K562 (cell line): ENCODE measurements at regions not wholly inside any gene's neighbourhood (a gene's known extent, or its start where the extent isn't known, plus 50 kb on each side); places are given as distances from the start of the nearest gene placed in this dataset.

Experiments used
- ATAC-seq: fragments of 200-7000 bp; cut with Tn5 transposase; 3 replicates; pipeline ENCODE4 v1.9.1; 2020; ENCODE audit warnings: moderate library complexity
- BruUV-seq: library from RNA; stranded (reverse); fragments of 400-500 nt; replicated peaks from 2 replicates; lab custom pipeline; 2021; lab: Mats Ljungman, UMichigan
- CTCF ChIA-PET: fragments of 300-600 bp; formaldehyde crosslinking; extraction: SDS; loops from one replicate; lab custom pipeline; 2021; ENCODE audit warnings: low intra/inter-chr PET ratio; lab: Yijun Ruan, JAX
- POLR2A ChIA-PET: fragments of 300-600, 350-650 bp; sonication (Branson Sonifier 250); formaldehyde crosslinking; extraction: SDS; loops from one replicate; lab custom pipeline; 2021; ENCODE audit warnings: antibody characterized with exemption, inconsistent platforms; lab: Yijun Ruan, JAX
- DNase-seq, 4 experiments: peaks; one replicate each; pipeline versions ENCODE4 v3.0.0 to v3.0.0-alpha.2; 2011 to 2018; ENCODE audit warnings: low spot score in 3 of 4, mixed read lengths in 3 of 4; ENCODE audit errors: extremely low read depth in 1 of 4
- FAIRE-seq: peaks from 2 replicates; lab custom pipeline; 2011; peaks lifted over from hg19 to GRCh38; lab: Jason Lieb, UNC
- H2AFZ ChIP-seq: 2 replicates; pipeline ENCODE4 v1.6.0; 2011; ENCODE audit warnings: low read depth, low read length, control low read depth, inconsistent platforms
- H3K27ac ChIP-seq: fragments of 200-600 bp; 3 replicates; pipeline ENCODE4 v1.8.0; 2011; ENCODE audit warnings: low read depth, mild to moderate bottlenecking, control low read depth, inconsistent platforms, low read length, moderate library complexity, mixed read lengths; ENCODE audit errors: extremely low read depth
- H3K27me3 ChIP-seq, 2 experiments: fragments of 300-600 bp in 1 of 2; 2 replicates in 1 of 2; 3 replicates in 1 of 2; pipeline versions ENCODE4 v1.6.0 to v1.8.0; 2011; ENCODE audit warnings: inconsistent platforms in 2 of 2, low read length in 2 of 2, mild to moderate bottlenecking in 1 of 2, mixed read lengths in 1 of 2, moderate library complexity in 1 of 2; ENCODE audit not compliant: control insufficient read depth in 2 of 2, insufficient read depth in 2 of 2
- H3K36me3 ChIP-seq: fragments of 300-600 bp; 3 replicates; pipeline ENCODE4 v1.8.0; 2011; ENCODE audit warnings: mild to moderate bottlenecking, low read length, inconsistent platforms; ENCODE audit not compliant: control insufficient read depth, insufficient read depth
- H3K4me1 ChIP-seq, 2 experiments: fragments of 200-600 bp in 1 of 2; replicated peaks in 1 of 2; 2 replicates in 1 of 2; 3 replicates in 1 of 2; pipeline versions ENCODE4 v1.5.1 to v1.8.0; 2011; ENCODE audit warnings: inconsistent platforms in 2 of 2, low read length in 2 of 2, mild to moderate bottlenecking in 1 of 2, mixed read lengths in 1 of 2, moderate library complexity in 1 of 2; ENCODE audit not compliant: control insufficient read depth in 2 of 2, insufficient read depth in 2 of 2
- H3K4me2 ChIP-seq: 2 replicates; pipeline ENCODE4 v1.6.1; 2011; ENCODE audit warnings: low read length, control low read depth, inconsistent platforms, mixed read lengths; ENCODE audit not compliant: insufficient read depth
- H3K4me3 ChIP-seq: fragments of 200-600 bp; sonication (generic), shearing (Covaris generic); 2 replicates; pipeline ENCODE4 v1.5.1; 2016; ENCODE audit warnings: control low read depth, inconsistent platforms
- H3K79me2 ChIP-seq: fragments of 200-600 bp; 3 replicates; pipeline ENCODE4 v1.8.0; 2011; ENCODE audit warnings: low read length, inconsistent platforms; ENCODE audit not compliant: control insufficient read depth, insufficient read depth
- H3K9ac ChIP-seq, 2 experiments: 2 replicates each; pipeline versions ENCODE4 v1.6.0 to v1.6.1; 2011; ENCODE audit warnings: low read depth in 2 of 2, low read length in 2 of 2, control low read depth in 1 of 2, inconsistent platforms in 1 of 2, mild to moderate bottlenecking in 1 of 2, mixed read lengths in 1 of 2; ENCODE audit not compliant: insufficient read depth in 1 of 2
- H3K9me1 ChIP-seq: one replicate; pipeline ENCODE4 v1.6.0; 2011; ENCODE audit warnings: inconsistent platforms, mild to moderate bottlenecking, low read length, moderate library complexity; ENCODE audit not compliant: control insufficient read depth, insufficient read depth
- H3K9me3 ChIP-seq: replicated peaks from 2 replicates; pipeline ENCODE4 v1.5.1; 2011; ENCODE audit warnings: low read depth, low read length, inconsistent platforms; ENCODE audit not compliant: control insufficient read depth, insufficient read depth
- H4K20me1 ChIP-seq: replicated peaks from 2 replicates; pipeline ENCODE4 v1.6.1; 2011; ENCODE audit warnings: low read length, inconsistent platforms, mixed read lengths; ENCODE audit not compliant: control insufficient read depth, insufficient read depth
- POLR2AphosphoS2 ChIP-seq: IDR thresholded peaks from 2 replicates; pipeline ENCODE4 v1.6.1; 2012; ENCODE audit warnings: low read length, improper control_type of control experiment
- SRSF7 ChIP-seq: fragments of 200-400 bp; formaldehyde crosslinking; optimal IDR thresholded peaks from 2 replicates; pipeline ENCODE3; 2017; ENCODE audit warnings: mild to moderate bottlenecking, low read depth, low read length
- in situ Hi-C: fragments of 300-500 bp; cut with MboI; formaldehyde crosslinking; loops from 4 replicates; pipeline ENCODE4 v1.15.0; 2018; ENCODE audit warnings: inconsistent platforms, mixed read lengths
- intact Hi-C: fragments of 100-400 bp; cut with micrococcal nuclease; formaldehyde crosslinking; loops from 2 replicates; pipeline ENCODE4 v1.14.2; 2022
- TF ChIP-seq, protein P1 (sequence below): conservative IDR thresholded peaks from 2 replicates; pipeline ENCODE4 v1.6.1; 2011; ENCODE audit warnings: low read depth, mild to moderate bottlenecking, low read length; ENCODE audit not compliant: control insufficient read depth
- TF ChIP-seq, protein P2 (sequence below): fragments of 450-650 bp; IDR thresholded peaks from 2 replicates; pipeline ENCODE4 v1.6.1; 2016; ENCODE audit warnings: mild to moderate bottlenecking, moderate library complexity

DNA sequence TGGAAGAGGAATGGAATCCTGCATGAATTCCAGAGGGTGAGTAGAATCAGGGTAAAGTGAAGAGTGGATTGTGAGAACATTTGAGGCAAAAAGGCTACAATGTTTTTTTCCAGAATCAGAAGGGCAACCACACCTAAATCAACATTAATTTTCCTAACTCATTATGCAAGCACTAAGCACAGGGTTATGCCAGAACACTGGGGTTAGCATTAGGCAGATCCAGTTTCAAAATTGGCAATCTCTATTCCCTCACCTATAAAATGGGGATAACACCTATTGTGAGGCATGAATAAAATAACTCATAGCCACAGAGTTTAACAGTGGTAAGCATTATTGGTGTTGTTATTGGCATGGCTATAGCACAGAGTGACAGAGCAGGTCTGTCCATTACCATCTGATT, 378.6 kb upstream of the FAT3 start:
- Histone ChIP-seq H3K79me2 (no peaks in the 10 kb centered on the region), H3K27ac (no peak overlapping the region), H3K4me2 (no peak overlapping the region), H3K36me3 (no peaks in the 10 kb centered on the region), H3K4me1 (no peaks in the 10 kb centered on the region), H3K9me1 (no peaks in the 10 kb centered on the region), H3K27me3 (no peaks in the 10 kb centered on the region), H4K20me1 (no peaks in the 10 kb centered on the region), H3K9me3 (no peaks in the 10 kb centered on the region), H3K9ac (no peak overlapping the region), H3K4me3 (no peak overlapping the region), H2AFZ (no peak overlapping the region)
- intact Hi-C loops (no loop called here), in situ Hi-C loops (no loop called here)
- ChIA-PET CTCF (no interaction called here), POLR2A (no interaction called here)
- no TSS peak for BruUV-seq
- ATAC-seq (no peak), FAIRE-seq (no peak), DNase-seq (no peak)
- TF ChIP-seq, protein P1, sequence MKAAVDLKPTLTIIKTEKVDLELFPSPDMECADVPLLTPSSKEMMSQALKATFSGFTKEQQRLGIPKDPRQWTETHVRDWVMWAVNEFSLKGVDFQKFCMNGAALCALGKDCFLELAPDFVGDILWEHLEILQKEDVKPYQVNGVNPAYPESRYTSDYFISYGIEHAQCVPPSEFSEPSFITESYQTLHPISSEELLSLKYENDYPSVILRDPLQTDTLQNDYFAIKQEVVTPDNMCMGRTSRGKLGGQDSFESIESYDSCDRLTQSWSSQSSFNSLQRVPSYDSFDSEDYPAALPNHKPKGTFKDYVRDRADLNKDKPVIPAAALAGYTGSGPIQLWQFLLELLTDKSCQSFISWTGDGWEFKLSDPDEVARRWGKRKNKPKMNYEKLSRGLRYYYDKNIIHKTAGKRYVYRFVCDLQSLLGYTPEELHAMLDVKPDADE: no peak
- TF ChIP-seq SRSF7 (no peak), POLR2AphosphoS2 (no peak)
- TF ChIP-seq, protein P2, sequence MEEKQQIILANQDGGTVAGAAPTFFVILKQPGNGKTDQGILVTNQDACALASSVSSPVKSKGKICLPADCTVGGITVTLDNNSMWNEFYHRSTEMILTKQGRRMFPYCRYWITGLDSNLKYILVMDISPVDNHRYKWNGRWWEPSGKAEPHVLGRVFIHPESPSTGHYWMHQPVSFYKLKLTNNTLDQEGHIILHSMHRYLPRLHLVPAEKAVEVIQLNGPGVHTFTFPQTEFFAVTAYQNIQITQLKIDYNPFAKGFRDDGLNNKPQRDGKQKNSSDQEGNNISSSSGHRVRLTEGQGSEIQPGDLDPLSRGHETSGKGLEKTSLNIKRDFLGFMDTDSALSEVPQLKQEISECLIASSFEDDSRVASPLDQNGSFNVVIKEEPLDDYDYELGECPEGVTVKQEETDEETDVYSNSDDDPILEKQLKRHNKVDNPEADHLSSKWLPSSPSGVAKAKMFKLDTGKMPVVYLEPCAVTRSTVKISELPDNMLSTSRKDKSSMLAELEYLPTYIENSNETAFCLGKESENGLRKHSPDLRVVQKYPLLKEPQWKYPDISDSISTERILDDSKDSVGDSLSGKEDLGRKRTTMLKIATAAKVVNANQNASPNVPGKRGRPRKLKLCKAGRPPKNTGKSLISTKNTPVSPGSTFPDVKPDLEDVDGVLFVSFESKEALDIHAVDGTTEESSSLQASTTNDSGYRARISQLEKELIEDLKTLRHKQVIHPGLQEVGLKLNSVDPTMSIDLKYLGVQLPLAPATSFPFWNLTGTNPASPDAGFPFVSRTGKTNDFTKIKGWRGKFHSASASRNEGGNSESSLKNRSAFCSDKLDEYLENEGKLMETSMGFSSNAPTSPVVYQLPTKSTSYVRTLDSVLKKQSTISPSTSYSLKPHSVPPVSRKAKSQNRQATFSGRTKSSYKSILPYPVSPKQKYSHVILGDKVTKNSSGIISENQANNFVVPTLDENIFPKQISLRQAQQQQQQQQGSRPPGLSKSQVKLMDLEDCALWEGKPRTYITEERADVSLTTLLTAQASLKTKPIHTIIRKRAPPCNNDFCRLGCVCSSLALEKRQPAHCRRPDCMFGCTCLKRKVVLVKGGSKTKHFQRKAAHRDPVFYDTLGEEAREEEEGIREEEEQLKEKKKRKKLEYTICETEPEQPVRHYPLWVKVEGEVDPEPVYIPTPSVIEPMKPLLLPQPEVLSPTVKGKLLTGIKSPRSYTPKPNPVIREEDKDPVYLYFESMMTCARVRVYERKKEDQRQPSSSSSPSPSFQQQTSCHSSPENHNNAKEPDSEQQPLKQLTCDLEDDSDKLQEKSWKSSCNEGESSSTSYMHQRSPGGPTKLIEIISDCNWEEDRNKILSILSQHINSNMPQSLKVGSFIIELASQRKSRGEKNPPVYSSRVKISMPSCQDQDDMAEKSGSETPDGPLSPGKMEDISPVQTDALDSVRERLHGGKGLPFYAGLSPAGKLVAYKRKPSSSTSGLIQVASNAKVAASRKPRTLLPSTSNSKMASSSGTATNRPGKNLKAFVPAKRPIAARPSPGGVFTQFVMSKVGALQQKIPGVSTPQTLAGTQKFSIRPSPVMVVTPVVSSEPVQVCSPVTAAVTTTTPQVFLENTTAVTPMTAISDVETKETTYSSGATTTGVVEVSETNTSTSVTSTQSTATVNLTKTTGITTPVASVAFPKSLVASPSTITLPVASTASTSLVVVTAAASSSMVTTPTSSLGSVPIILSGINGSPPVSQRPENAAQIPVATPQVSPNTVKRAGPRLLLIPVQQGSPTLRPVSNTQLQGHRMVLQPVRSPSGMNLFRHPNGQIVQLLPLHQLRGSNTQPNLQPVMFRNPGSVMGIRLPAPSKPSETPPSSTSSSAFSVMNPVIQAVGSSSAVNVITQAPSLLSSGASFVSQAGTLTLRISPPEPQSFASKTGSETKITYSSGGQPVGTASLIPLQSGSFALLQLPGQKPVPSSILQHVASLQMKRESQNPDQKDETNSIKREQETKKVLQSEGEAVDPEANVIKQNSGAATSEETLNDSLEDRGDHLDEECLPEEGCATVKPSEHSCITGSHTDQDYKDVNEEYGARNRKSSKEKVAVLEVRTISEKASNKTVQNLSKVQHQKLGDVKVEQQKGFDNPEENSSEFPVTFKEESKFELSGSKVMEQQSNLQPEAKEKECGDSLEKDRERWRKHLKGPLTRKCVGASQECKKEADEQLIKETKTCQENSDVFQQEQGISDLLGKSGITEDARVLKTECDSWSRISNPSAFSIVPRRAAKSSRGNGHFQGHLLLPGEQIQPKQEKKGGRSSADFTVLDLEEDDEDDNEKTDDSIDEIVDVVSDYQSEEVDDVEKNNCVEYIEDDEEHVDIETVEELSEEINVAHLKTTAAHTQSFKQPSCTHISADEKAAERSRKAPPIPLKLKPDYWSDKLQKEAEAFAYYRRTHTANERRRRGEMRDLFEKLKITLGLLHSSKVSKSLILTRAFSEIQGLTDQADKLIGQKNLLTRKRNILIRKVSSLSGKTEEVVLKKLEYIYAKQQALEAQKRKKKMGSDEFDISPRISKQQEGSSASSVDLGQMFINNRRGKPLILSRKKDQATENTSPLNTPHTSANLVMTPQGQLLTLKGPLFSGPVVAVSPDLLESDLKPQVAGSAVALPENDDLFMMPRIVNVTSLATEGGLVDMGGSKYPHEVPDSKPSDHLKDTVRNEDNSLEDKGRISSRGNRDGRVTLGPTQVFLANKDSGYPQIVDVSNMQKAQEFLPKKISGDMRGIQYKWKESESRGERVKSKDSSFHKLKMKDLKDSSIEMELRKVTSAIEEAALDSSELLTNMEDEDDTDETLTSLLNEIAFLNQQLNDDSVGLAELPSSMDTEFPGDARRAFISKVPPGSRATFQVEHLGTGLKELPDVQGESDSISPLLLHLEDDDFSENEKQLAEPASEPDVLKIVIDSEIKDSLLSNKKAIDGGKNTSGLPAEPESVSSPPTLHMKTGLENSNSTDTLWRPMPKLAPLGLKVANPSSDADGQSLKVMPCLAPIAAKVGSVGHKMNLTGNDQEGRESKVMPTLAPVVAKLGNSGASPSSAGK: no peak
